ENCODE measurements at regions not wholly inside any gene's neighbourhood (a gene's known extent, or its start where the extent isn't known, plus 50 kb on each side); places are given as distances from the start of the nearest gene placed in this dataset.

GRCh38 chr12:9392842-9393241 lies 184.6 kb upstream of the PZP start:
- no peak overlapping the region for H3K9ac ChIP-seq (ENCODE audit: insufficient read depth, low read depth, low read length)
- CTCF ChIA-PET (ENCODE audit: low intra/inter-chr PET ratio, low total read pairs) = no interaction called here
- POLR2A ChIA-PET = no interaction called here
- no peaks in the 10 kb centered on the region for H3K9me3 ChIP-seq (ENCODE audit: low read length)
- H3K4me2 ChIP-seq (ENCODE audit: low read depth, low read length) = no peak overlapping the region
- intact Hi-C loops (cut with micrococcal nuclease; ENCODE audit: unreplicated experiment) (no loop called here), in situ Hi-C loops (cut with HindIII; ENCODE audit: extremely low pct_ligation_motif_present, low pct_unique_long_range_greater_than_20kb) (no loop called here)
- no peaks in the 10 kb centered on the region for H3K36me3 ChIP-seq (replicated peaks in 1 of 2; ENCODE audit: control insufficient read depth in 1 of 2, insufficient read depth in 2 of 2, low read length in 2 of 2)
- no peaks in the 10 kb centered on the region for H3K27me3 ChIP-seq (ENCODE audit: control insufficient read depth in 1 of 2, insufficient read depth in 2 of 2, low read length in 2 of 2)
- FAIRE-seq (no peak), ATAC-seq (no peak), DNase-seq (ENCODE audit: low spot score) (no peak)
- no peak for TF ChIP-seq NR2C2 (CRISPR knock-in tag; IDR thresholded peaks at IDR 0.05; ENCODE audit: borderline replicate concordance)
- peak; percentile 38 to 46; a peak in 1 of 4 replicates for TF ChIP-seq MAFK (conservative IDR thresholded peaks at IDR 0.05 in 1 of 2, IDR thresholded peaks at IDR 0.05 in 1 of 2; ENCODE audit: low read length in 2 of 2)
- TF ChIP-seq MAFF (IDR thresholded peaks at IDR 0.05; ENCODE audit: low read depth, low read length) = 0 out of 2 replicates have a peak, but pooled peaks have one; percentile 6
- no peak for TF ChIP-seq NONO (IDR thresholded peaks at IDR 0.05)
- no peak for TF ChIP-seq NONO (CRISPR knock-in tag; conservative IDR thresholded peaks at IDR 0.05)
- TF ChIP-seq ZNF451 (CRISPR knock-in tag; IDR thresholded peaks at IDR 0.05) = no peak
- peak; percentile 86 for TF ChIP-seq NFE2L2 (IDR thresholded peaks at IDR 0.05; ENCODE audit: low read length)
- H3K4me3 ChIP-seq (replicated peaks in 1 of 3; ENCODE audit: insufficient read depth in 1 of 3, low read depth in 2 of 3, low read length in 3 of 3) = no peak overlapping the region
- H4K20me1 ChIP-seq (ENCODE audit: insufficient read depth, low read length) = no peaks in the 10 kb centered on the region
- BruUV-seq (replicated peaks) = no TSS peak
- peaks cover 17% of the 10 kb centered on the region for H3K4me1 ChIP-seq (ENCODE audit: insufficient read depth, low read length)
- 100% methylated on average over 1 of the region's 1 CpG for WGBS (ENCODE audit: low lambda C conversion rate)
- H2AFZ ChIP-seq (ENCODE audit: low read length) = no peak overlapping the region
- H3K79me2 ChIP-seq (ENCODE audit: insufficient read depth, low read length) = no peaks in the 10 kb centered on the region
- no peak overlapping the region for H3K27ac ChIP-seq (ENCODE audit: extremely low read length, insufficient read depth, low read length)

- in situ Hi-C loops (cut with HindIII; ENCODE audit: extremely low pct_ligation_motif_present, low pct_unique_long_range_greater_than_20kb) (no loop called here), intact Hi-C loops (cut with micrococcal nuclease; ENCODE audit: unreplicated experiment) (no loop called here)
- Histone ChIP-seq H3K9me3 (ENCODE audit: low read length) (no peaks in the 10 kb centered on the region), H3K4me3 (replicated peaks in 1 of 3; ENCODE audit: insufficient read depth in 1 of 3, low read depth in 2 of 3, low read length in 3 of 3) (no peak overlapping the region), H3K27me3 (ENCODE audit: control insufficient read depth in 1 of 2, insufficient read depth in 2 of 2, low read length in 2 of 2) (no peaks in the 10 kb centered on the region), H3K27ac (ENCODE audit: extremely low read length, insufficient read depth, low read length) (no peak overlapping the region), H3K36me3 (replicated peaks in 1 of 2; ENCODE audit: control insufficient read depth in 1 of 2, insufficient read depth in 2 of 2, low read length in 2 of 2) (no peaks in the 10 kb centered on the region), H3K4me1 (ENCODE audit: insufficient read depth, low read length) (peaks cover 17% of the 10 kb centered on the region), H3K79me2 (ENCODE audit: insufficient read depth, low read length) (no peaks in the 10 kb centered on the region), H3K4me2 (ENCODE audit: low read depth, low read length) (no peak overlapping the region), H2AFZ (ENCODE audit: low read length) (no peak overlapping the region), H4K20me1 (ENCODE audit: insufficient read depth, low read length) (no peaks in the 10 kb centered on the region), H3K9ac (ENCODE audit: insufficient read depth, low read depth, low read length) (no peak overlapping the region)
- DNase-seq (ENCODE audit: low spot score) (peak; percentile 47), FAIRE-seq (peak; percentile 28), ATAC-seq (peak; percentile 52)
- ChIA-PET CTCF (ENCODE audit: low intra/inter-chr PET ratio, low total read pairs) (no interaction called here), POLR2A (no interaction called here)
- TF ChIP-seq PRPF4 (IDR thresholded peaks at IDR 0.05; ENCODE audit: low read depth, low read length, poor library complexity, severe bottlenecking) (no peak), ZFP36L1 (CRISPR knock-in tag; IDR thresholded peaks at IDR 0.05) (no peak), ZNF629 (CRISPR knock-in tag; conservative IDR thresholded peaks at IDR 0.05) (no peak), ZNF468 (CRISPR knock-in tag; IDR thresholded peaks at IDR 0.05) (no peak), CEBPB (IDR thresholded peaks at IDR 0.05; ENCODE audit: borderline replicate concordance, low read depth, low read length) (peak; percentile 33; the same call in 1 of the 2 replicates), PRDM4 (CRISPR knock-in tag; IDR thresholded peaks at IDR 0.05; ENCODE audit: borderline replicate concordance) (no peak), NFKBIZ (CRISPR knock-in tag; IDR thresholded peaks at IDR 0.05) (no peak)
- WGBS (ENCODE audit: low lambda C conversion rate) = 80% methylated on average over 2 of the region's 2 CpGs
- BruUV-seq (replicated peaks) = no TSS peak
Measured at GRCh38 chr12:9391815-9392214, 183.6 kb upstream of the PZP start.
